Neuronal stem cell (in vitro differentiated cells): ENCODE measurements at regions not wholly inside any gene's neighbourhood (a gene's known extent, or its start where the extent isn't known, plus 50 kb on each side); places are given as distances from the start of the nearest gene placed in this dataset.
A peak's percentile ranks its signal among the peaks of the same experiment; 100 is the strongest.

ENCODE experiments used
- DNase-seq: peaks from one replicate; pipeline ENCODE4 v3.0.0-alpha.2; 2013; ENCODE audit warnings: low spot score
- H2AFZ ChIP-seq: one replicate; pipeline ENCODE4 v1.6.1; 2013; ENCODE audit warnings: mild to moderate bottlenecking, low read length, inconsistent platforms
- H2AK5ac ChIP-seq: 2 replicates; pipeline ENCODE4 v1.6.1; 2013; ENCODE audit warnings: low read depth, mild to moderate bottlenecking, inconsistent platforms, low read length, moderate library complexity, mixed read lengths
- H2BK120ac ChIP-seq: 2 replicates; pipeline ENCODE4 v1.6.1; 2013; ENCODE audit warnings: low read depth, mild to moderate bottlenecking, inconsistent platforms, low read length, moderate library complexity, mixed read lengths
- H2BK12ac ChIP-seq: one replicate; pipeline ENCODE4 v1.6.1; 2013; ENCODE audit warnings: low read length, inconsistent platforms
- H2BK15ac ChIP-seq: 2 replicates; pipeline ENCODE4 v1.6.1; 2013; ENCODE audit warnings: mild to moderate bottlenecking, low read length, inconsistent platforms, mixed read lengths
- H2BK5ac ChIP-seq: one replicate; pipeline ENCODE4 v1.6.1; 2013; ENCODE audit warnings: inconsistent platforms, mild to moderate bottlenecking, low read length, moderate library complexity
- H3K14ac ChIP-seq: one replicate; pipeline ENCODE4 v1.6.1; 2013; ENCODE audit warnings: low read length, inconsistent platforms
- H3K18ac ChIP-seq: 2 replicates; pipeline ENCODE4 v1.6.1; 2013; ENCODE audit warnings: low read length, inconsistent platforms
- H3K23ac ChIP-seq: 2 replicates; pipeline ENCODE4 v1.6.1; 2013; ENCODE audit warnings: low read depth, mild to moderate bottlenecking, mixed read lengths, low read length, inconsistent platforms; ENCODE audit not compliant: poor library complexity
- H3K27ac ChIP-seq: replicated peaks from 3 replicates; pipeline ENCODE4 v1.5.1; 2013; ENCODE audit warnings: low read length, inconsistent platforms
- H3K27me3 ChIP-seq, 3 experiments: 2 replicates each; pipeline ENCODE4 v1.6.1; 2013; ENCODE audit warnings: low read length in 3 of 3, mild to moderate bottlenecking in 2 of 3, inconsistent platforms in 1 of 3, low read depth in 1 of 3, mixed read lengths in 1 of 3, moderate library complexity in 1 of 3; ENCODE audit not compliant: control insufficient read depth in 3 of 3, insufficient read depth in 3 of 3
- H3K36me3 ChIP-seq, 2 donors: replicated peaks in 1 of 2; 2 replicates each; pipeline ENCODE4 v1.6.1; 2013; ENCODE audit warnings: low read length in 2 of 2; ENCODE audit not compliant: control insufficient read depth in 2 of 2, insufficient read depth in 2 of 2
- H3K4ac ChIP-seq: 2 replicates; pipeline ENCODE4 v1.6.1; 2013; ENCODE audit warnings: inconsistent platforms, mild to moderate bottlenecking, low read length, moderate library complexity
- H3K4me1 ChIP-seq, 2 donors: 1 replicate in 1 of 2; 2 replicates in 1 of 2; pipeline ENCODE4 v1.6.1; 2013; ENCODE audit warnings: low read length in 2 of 2, low read depth in 1 of 2; ENCODE audit not compliant: control insufficient read depth in 2 of 2, insufficient read depth in 1 of 2
- H3K4me2 ChIP-seq: one replicate; pipeline ENCODE4 v1.6.1; 2013; ENCODE audit warnings: mild to moderate bottlenecking, low read length, inconsistent platforms; ENCODE audit not compliant: insufficient read depth, poor library complexity, severe bottlenecking
- H3K4me3 ChIP-seq, 2 donors: 2 replicates each; pipeline ENCODE4 v1.5.1; 2013; ENCODE audit warnings: low read length in 2 of 2, mild to moderate bottlenecking in 2 of 2, inconsistent platforms in 1 of 2, moderate library complexity in 1 of 2
- H3K79me1 ChIP-seq: one replicate; pipeline ENCODE4 v1.6.1; 2013; ENCODE audit warnings: low read depth, mild to moderate bottlenecking, inconsistent platforms, low read length, moderate library complexity
- H3K9ac ChIP-seq: one replicate; pipeline ENCODE4 v1.6.1; 2013; ENCODE audit warnings: mild to moderate bottlenecking, low read depth, low read length, inconsistent platforms; ENCODE audit not compliant: poor library complexity
- H3K9me3 ChIP-seq, 2 donors: replicated peaks in 1 of 2; 2 replicates each; pipeline versions ENCODE3 to v1.6.1; 2013; ENCODE audit warnings: low read length in 2 of 2, mild to moderate bottlenecking in 2 of 2, inconsistent platforms in 1 of 2, low read depth in 1 of 2, mixed read lengths in 1 of 2, moderate library complexity in 1 of 2; ENCODE audit not compliant: control insufficient read depth in 2 of 2, insufficient read depth in 1 of 2
- H4K8ac ChIP-seq: one replicate; pipeline ENCODE4 v1.6.1; 2013; ENCODE audit warnings: low read depth, mild to moderate bottlenecking, inconsistent platforms, low read length, moderate library complexity
- H4K91ac ChIP-seq: one replicate; pipeline ENCODE4 v1.6.1; 2013; ENCODE audit warnings: low read length, low read depth, mild to moderate bottlenecking, inconsistent platforms; ENCODE audit not compliant: poor library complexity
- WGBS, 2 donors: extraction: QIAGEN DNeasy Blood & Tissue Kit; methylation state at CpG; one replicate each; pipeline ENCODE4 v1.1.7; 2013; ENCODE audit warnings: missing lambda C conversion rate in 2 of 2, mixed read lengths in 1 of 2; ENCODE audit not compliant: insufficient read length in 2 of 2, insufficient replicate concordance in 1 of 2; ENCODE audit errors: extremely low coverage in 2 of 2; 5-methylcytosine and 5-hydroxymethylcytosine counted together

GRCh38 chr17:69962436-69962995 is 112.5 kb upstream of the KCNJ16 start:
- no peak overlapping the region for H3K23ac ChIP-seq
- H3K27ac ChIP-seq, result no peak overlapping the region
- no peak overlapping the region for H2BK12ac ChIP-seq
- no peak overlapping the region for H4K91ac ChIP-seq
- no CpG with 5 or more reads among the region's 2 CpGs for WGBS, 2 donors
- H3K9ac ChIP-seq, result no peak overlapping the region
- H3K36me3 ChIP-seq, result no peaks in the 10 kb centered on the region
- H2BK120ac ChIP-seq, result no peak overlapping the region
- H3K4ac ChIP-seq, result no peak overlapping the region
- H3K14ac ChIP-seq, result no peak overlapping the region
- no peak overlapping the region for H3K18ac ChIP-seq
- H2BK15ac ChIP-seq, result no peak overlapping the region
- H3K4me1 ChIP-seq, result peaks cover 0 to 5% of the 10 kb centered on the region in 2 donors
- no peak overlapping the region for H4K8ac ChIP-seq
- no peak overlapping the region for H2AK5ac ChIP-seq
- no peak overlapping the region for H3K4me3 ChIP-seq
- DNase-seq, result no peak
- H2BK5ac ChIP-seq, result no peak overlapping the region
- H3K27me3 ChIP-seq, result no peaks in the 10 kb centered on the region
- H3K79me1 ChIP-seq, result no peaks in the 10 kb centered on the region
- H2AFZ ChIP-seq, result no peak overlapping the region
- H3K9me3 ChIP-seq, result peaks cover 0 to 9% of the 10 kb centered on the region in 2 donors
- H3K4me2 ChIP-seq, result no peak overlapping the region

GRCh38 chr17:69967910-69968411 is 107.1 kb upstream of the KCNJ16 start:
- WGBS, 2 donors, result no CpG with 5 or more reads among the region's 3 CpGs
- Histone ChIP-seq H4K8ac (no peak overlapping the region), H3K4ac (no peak overlapping the region)

GRCh38 chr17:69969897-69970296 is 105.1 kb upstream of the KCNJ16 start:
- H2BK120ac ChIP-seq, result no peak overlapping the region
- H3K27ac ChIP-seq, result no peak overlapping the region
- H4K91ac ChIP-seq, result no peak overlapping the region
- H2AFZ ChIP-seq, result peak overlapping the region; percentile 37
- H2BK5ac ChIP-seq, result no peak overlapping the region
- H2BK15ac ChIP-seq, result no peak overlapping the region
- no peak overlapping the region for H3K4me2 ChIP-seq
- no peak overlapping the region for H3K14ac ChIP-seq
- H3K36me3 ChIP-seq, result no peaks in the 10 kb centered on the region
- H3K27me3 ChIP-seq, result no peaks in the 10 kb centered on the region
- no peak for DNase-seq
- no peak overlapping the region for H3K9ac ChIP-seq
- no peak overlapping the region for H4K8ac ChIP-seq
- H3K4me3 ChIP-seq, result no peak overlapping the region
- H3K23ac ChIP-seq, result no peak overlapping the region
- no peak overlapping the region for H3K4ac ChIP-seq
- H3K18ac ChIP-seq, result no peak overlapping the region
- no CpG with 5 or more reads among the region's 2 CpGs for WGBS, 2 donors
- H3K79me1 ChIP-seq, result no peaks in the 10 kb centered on the region
- H3K4me1 ChIP-seq, result peaks cover 0 to 3% of the 10 kb centered on the region in 2 donors
- peaks cover 2 to 11% of the 10 kb centered on the region in 2 donors for H3K9me3 ChIP-seq
- no peak overlapping the region for H2BK12ac ChIP-seq
- H2AK5ac ChIP-seq, result no peak overlapping the region

More at GRCh38 chr17:69967910-69968411, 107.1 kb upstream of the KCNJ16 start:
- Histone ChIP-seq H3K4me1 (peaks cover 0 to 3% of the 10 kb centered on the region in 2 donors), H3K36me3 (no peaks in the 10 kb centered on the region), H3K14ac (no peak overlapping the region), H3K27me3 (no peaks in the 10 kb centered on the region), H2BK12ac (no peak overlapping the region), H3K4me2 (no peak overlapping the region), H2BK120ac (no peak overlapping the region), H2BK15ac (no peak overlapping the region), H3K9me3 (peaks cover 0 to 9% of the 10 kb centered on the region in 2 donors), H3K79me1 (no peaks in the 10 kb centered on the region), H2AFZ (no peak overlapping the region), H3K18ac (no peak overlapping the region), H2AK5ac (no peak overlapping the region), H2BK5ac (no peak overlapping the region), H3K27ac (no peak overlapping the region), H3K4me3 (no peak overlapping the region), H4K91ac (no peak overlapping the region), H3K23ac (no peak overlapping the region), H3K9ac (no peak overlapping the region)
- no peak for DNase-seq

GRCh38 chr17:69972251-69972650 is 102.8 kb upstream of the KCNJ16 start:
- H3K9me3 ChIP-seq, result peaks cover 2 to 6% of the 10 kb centered on the region in 2 donors
- H3K4me1 ChIP-seq, result peaks cover 0 to 3% of the 10 kb centered on the region in 2 donors
- no peak overlapping the region for H3K4ac ChIP-seq
- no peak overlapping the region for H3K23ac ChIP-seq
- H3K9ac ChIP-seq, result no peak overlapping the region
- no peak overlapping the region for H2AFZ ChIP-seq
- no peaks in the 10 kb centered on the region for H3K79me1 ChIP-seq
- H3K36me3 ChIP-seq, result no peaks in the 10 kb centered on the region
- H3K18ac ChIP-seq, result no peak overlapping the region
- H3K4me3 ChIP-seq, result no peak overlapping the region
- H2BK120ac ChIP-seq, result no peak overlapping the region
- no peak overlapping the region for H2BK5ac ChIP-seq
- H2BK12ac ChIP-seq, result no peak overlapping the region
- DNase-seq, result no peak
- no peak overlapping the region for H3K4me2 ChIP-seq
- WGBS, 2 donors, result no CpG with 5 or more reads among the region's 1 CpG
- no peaks in the 10 kb centered on the region for H3K27me3 ChIP-seq
- H2BK15ac ChIP-seq, result no peak overlapping the region
- no peak overlapping the region for H4K91ac ChIP-seq
- no peak overlapping the region for H2AK5ac ChIP-seq
- H3K14ac ChIP-seq, result no peak overlapping the region
- no peak overlapping the region for H3K27ac ChIP-seq
- no peak overlapping the region for H4K8ac ChIP-seq
